ENCODE measurements at regions not wholly inside any gene's neighbourhood (a gene's known extent, or its start where the extent isn't known, plus 50 kb on each side); places are given as distances from the start of the nearest gene placed in this dataset.

DNA sequence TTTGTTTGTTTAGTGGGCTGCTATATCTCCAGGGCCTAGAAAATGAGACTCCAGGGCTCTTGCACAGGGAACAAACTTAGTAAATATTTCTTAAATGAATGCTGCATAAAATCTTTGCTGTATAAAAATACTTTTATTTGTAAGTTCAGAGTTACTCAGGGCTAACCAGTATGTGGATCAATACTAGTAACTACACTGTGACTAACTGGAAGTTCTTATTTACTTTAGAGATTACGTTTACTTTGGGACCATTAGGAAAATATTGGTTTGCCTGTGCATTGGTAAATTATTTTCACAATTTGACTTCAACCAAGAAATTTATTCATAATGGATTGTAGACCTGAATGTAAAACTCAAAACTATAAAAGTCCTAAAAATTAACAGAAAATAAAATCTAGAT lies 575.5 kb downstream of the RNF144A start:
- H3K4me3 ChIP-seq: no peak overlapping the region
- CTCF ChIA-PET: no interaction called here
- WGBS (ENCODE audit: missing lambda C conversion rate): 6% methylated on average over 1 of the region's 1 CpG
- H3K4me2 ChIP-seq: no peak overlapping the region
- no peak for TF ChIP-seq ZFP36 (IDR thresholded peaks at IDR 0.05; ENCODE audit: borderline replicate concordance, partially characterized antibody)
- no peak for TF ChIP-seq RFX5 (IDR thresholded peaks at IDR 0.05)
- TF ChIP-seq RNF2 (IDR thresholded peaks at IDR 0.05; ENCODE audit: borderline replicate concordance, low read depth): no peak
- TF ChIP-seq JUN (IDR thresholded peaks at IDR 0.05): no peak
- DNase-seq (ENCODE audit: low read depth in 1 of 2, low spot score in 1 of 2) (no peak), FAIRE-seq (no peak), ATAC-seq (no peak)
- H3K9me3 ChIP-seq: peaks cover 3% of the 10 kb centered on the region; the same call in 2 of the 3 replicates
- H3K4me1 ChIP-seq: no peaks in the 10 kb centered on the region
- POLR2A ChIA-PET: no interaction called here
- H3K27ac ChIP-seq: no peak overlapping the region

- Histone ChIP-seq H3K4me1 (no peaks in the 10 kb centered on the region), H3K4me2 (no peak overlapping the region), H3K4me3 (no peak overlapping the region), H3K27ac (no peak overlapping the region), H3K9me3 (peaks cover 3% of the 10 kb centered on the region; the same call in 2 of the 3 replicates)
- WGBS (ENCODE audit: missing lambda C conversion rate): under 1% methylated on average over 4 of the region's 4 CpGs
- CTCF ChIA-PET: no interaction called here
- no peak for FAIRE-seq
- no peak for TF ChIP-seq HOXB13 (CRISPR knock-in tag; IDR thresholded peaks at IDR 0.05; ENCODE audit: low read depth)
- TF ChIP-seq TFCP2L1 (CRISPR knock-in tag; IDR thresholded peaks at IDR 0.05): no peak
- no peak for TF ChIP-seq ATOH8 (CRISPR knock-in tag; IDR thresholded peaks at IDR 0.05; ENCODE audit: low read depth)
- no peak for TF ChIP-seq RCOR1 (IDR thresholded peaks at IDR 0.05; ENCODE audit: low read depth, low read length)
- no peak for TF ChIP-seq CEBPB (IDR thresholded peaks at IDR 0.05)
- no peak for DNase-seq (ENCODE audit: low read depth in 1 of 2, low spot score in 1 of 2)
- no peak for ATAC-seq
- POLR2A ChIA-PET: no interaction called here
These were observed 580.0 kb downstream of the RNF144A start for GRCh38 chr2:7497178-7497577.

DNA sequence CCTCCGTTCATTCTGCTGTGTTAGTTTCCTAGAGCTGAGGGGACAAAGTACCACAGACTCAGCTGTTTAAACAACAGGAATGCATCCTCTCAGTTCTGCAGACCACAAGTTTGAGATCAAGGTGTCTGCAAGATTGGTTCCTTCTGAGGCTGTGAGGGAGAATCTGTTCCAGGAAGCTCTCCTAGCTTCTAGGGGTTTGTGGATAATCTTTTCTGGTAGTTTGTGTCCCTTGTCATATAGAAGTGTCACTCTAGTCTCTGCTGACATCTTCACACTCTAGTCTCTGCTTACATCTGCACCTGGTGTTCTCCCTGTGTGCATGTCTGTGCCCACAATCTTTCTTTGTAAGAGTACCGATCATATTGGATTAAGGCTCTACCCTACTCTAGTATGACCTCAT lies 581.8 kb downstream of the RNF144A start:
- WGBS (ENCODE audit: missing lambda C conversion rate): 46% methylated on average over 2 of the region's 2 CpGs

GRCh38 chr2:7502336-7502735 lies 585.1 kb downstream of the RNF144A start:
- ChIA-PET CTCF (no interaction called here), POLR2A (no interaction called here)
- ATAC-seq (no peak), DNase-seq (ENCODE audit: low read depth in 1 of 2, low spot score in 1 of 2) (no peak), FAIRE-seq (no peak)
- no peak overlapping the region for H3K27ac ChIP-seq
- H3K4me2 ChIP-seq: no peak overlapping the region
- no peak for TF ChIP-seq HDAC2 (IDR thresholded peaks at IDR 0.05)
- TF ChIP-seq EHF (CRISPR knock-in tag; IDR thresholded peaks at IDR 0.05): no peak
- TF ChIP-seq CBX8 (IDR thresholded peaks at IDR 0.05): no peak
- no peak for TF ChIP-seq EP300 (IDR thresholded peaks at IDR 0.05)
- TF ChIP-seq ATOH8 (CRISPR knock-in tag; IDR thresholded peaks at IDR 0.05; ENCODE audit: low read depth): no peak
- no peak for TF ChIP-seq ZC3H11A (IDR thresholded peaks at IDR 0.05)
- TF ChIP-seq RARB (CRISPR knock-in tag; IDR thresholded peaks at IDR 0.05): no peak
- TF ChIP-seq NPAS2 (CRISPR knock-in tag; IDR thresholded peaks at IDR 0.05; ENCODE audit: borderline replicate concordance): no peak
- no peak for TF ChIP-seq RNF2 (IDR thresholded peaks at IDR 0.05; ENCODE audit: borderline replicate concordance, low read depth)
- no peak for TF ChIP-seq RCOR1 (IDR thresholded peaks at IDR 0.05; ENCODE audit: low read depth, low read length)
- TF ChIP-seq HMGXB4 (CRISPR knock-in tag; IDR thresholded peaks at IDR 0.05; ENCODE audit: borderline replicate concordance): no peak
- no peak for TF ChIP-seq SMC3 (IDR thresholded peaks at IDR 0.05)
- no peak for TF ChIP-seq FOXS1 (CRISPR knock-in tag; IDR thresholded peaks at IDR 0.05)
- no peak for TF ChIP-seq FOSL2 (IDR thresholded peaks at IDR 0.05)
- TF ChIP-seq FOSL2 (CRISPR knock-in tag; IDR thresholded peaks at IDR 0.05): no peak
- H3K4me3 ChIP-seq: no peak overlapping the region
- no peaks in the 10 kb centered on the region for H3K9me3 ChIP-seq
- H3K4me1 ChIP-seq: no peaks in the 10 kb centered on the region

More for the DNA sequence above, 581.8 kb downstream of the RNF144A start:
- no peak for TF ChIP-seq ZFP36 (IDR thresholded peaks at IDR 0.05; ENCODE audit: borderline replicate concordance, partially characterized antibody)
- TF ChIP-seq FOXS1 (CRISPR knock-in tag; IDR thresholded peaks at IDR 0.05): no peak
- TF ChIP-seq HOXB5 (CRISPR knock-in tag; IDR thresholded peaks at IDR 0.05): no peak
- no peak for TF ChIP-seq CBX2 (IDR thresholded peaks at IDR 0.05; ENCODE audit: borderline replicate concordance, low read depth)
- no peak for TF ChIP-seq JUNB (IDR thresholded peaks at IDR 0.05)
- TF ChIP-seq SMC3 (IDR thresholded peaks at IDR 0.05): no peak
- TF ChIP-seq JUN (IDR thresholded peaks at IDR 0.05): no peak
- TF ChIP-seq, protein P1, sequence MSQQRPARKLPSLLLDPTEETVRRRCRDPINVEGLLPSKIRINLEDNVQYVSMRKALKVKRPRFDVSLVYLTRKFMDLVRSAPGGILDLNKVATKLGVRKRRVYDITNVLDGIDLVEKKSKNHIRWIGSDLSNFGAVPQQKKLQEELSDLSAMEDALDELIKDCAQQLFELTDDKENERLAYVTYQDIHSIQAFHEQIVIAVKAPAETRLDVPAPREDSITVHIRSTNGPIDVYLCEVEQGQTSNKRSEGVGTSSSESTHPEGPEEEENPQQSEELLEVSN (IDR thresholded peaks at IDR 0.05; ENCODE audit: borderline replicate concordance, low read depth): no peak
- TF ChIP-seq RFX5 (IDR thresholded peaks at IDR 0.05): no peak
- TF ChIP-seq PHF8 (IDR thresholded peaks at IDR 0.05; ENCODE audit: borderline replicate concordance, low read depth): no peak
- no peak for TF ChIP-seq ZSCAN20 (CRISPR knock-in tag; IDR thresholded peaks at IDR 0.05)
- TF ChIP-seq ELK1 (IDR thresholded peaks at IDR 0.05; ENCODE audit: low read depth, low read length): no peak
- no peak for TF ChIP-seq NR3C1 (IDR thresholded peaks at IDR 0.05)
- H3K4me3 ChIP-seq: no peak overlapping the region
- CTCF ChIA-PET: no interaction called here
- H3K9me3 ChIP-seq: peaks cover 3% of the 10 kb centered on the region; the same call in 2 of the 3 replicates
- POLR2A ChIA-PET: no interaction called here
- no peak for ATAC-seq
- H3K27ac ChIP-seq: no peak overlapping the region
- H3K4me2 ChIP-seq: no peak overlapping the region
- no peak for FAIRE-seq
- no peaks in the 10 kb centered on the region for H3K4me1 ChIP-seq
- DNase-seq (ENCODE audit: low read depth in 1 of 2, low spot score in 1 of 2): no peak
